ENCODE measurements at regions not wholly inside any gene's neighbourhood (a gene's known extent, or its start where the extent isn't known, plus 50 kb on each side); places are given as distances from the start of the nearest gene placed in this dataset.

DNA sequence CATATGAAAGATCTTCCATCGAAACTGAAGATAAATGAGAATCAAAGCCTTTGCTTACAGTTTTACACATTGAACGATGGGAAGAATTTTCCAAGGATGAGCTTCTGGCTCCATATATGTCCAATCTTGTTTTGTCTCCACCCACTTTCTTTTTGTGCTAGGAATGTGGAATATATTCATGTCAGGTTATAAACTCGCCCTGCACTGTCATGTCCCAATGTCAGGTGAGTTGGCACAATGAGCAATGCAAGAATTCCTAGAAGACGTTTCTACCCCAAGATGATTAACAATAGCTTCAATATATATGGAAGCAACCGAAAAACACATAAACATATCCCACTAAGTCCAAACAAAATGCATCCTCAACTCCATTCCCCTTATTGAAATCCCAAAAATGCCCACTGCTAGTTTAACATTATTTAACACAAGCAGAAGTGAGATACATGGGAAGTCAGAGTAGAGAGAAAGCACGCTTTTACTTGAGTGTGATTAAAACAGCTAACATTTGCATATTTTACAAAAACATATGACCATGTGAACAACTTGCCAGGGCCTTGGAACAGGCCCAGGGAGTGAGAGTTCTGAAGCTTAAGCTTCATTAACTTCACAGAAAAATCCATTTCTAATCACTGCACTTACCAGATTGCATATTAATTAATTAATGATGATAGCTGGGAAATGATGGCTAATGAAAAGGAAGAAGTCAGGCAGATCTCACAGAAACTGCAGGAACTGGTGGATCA, 233.9 kb downstream of the GXYLT1 start:
- DNase-seq (no peak), ATAC-seq (no peak)
- Mint-ChIP-seq H3K27me3 (no peaks in the 10 kb centered on the region), H3K9me3 (ENCODE audit: low read depth) (no peaks in the 10 kb centered on the region), H3K4me3 (no peak overlapping the region), H3K36me3 (no peaks in the 10 kb centered on the region), H3K27ac (no peak overlapping the region), H3K4me1 (no peaks in the 10 kb centered on the region)
- CTCF ChIA-PET: no interaction called here

DNA sequence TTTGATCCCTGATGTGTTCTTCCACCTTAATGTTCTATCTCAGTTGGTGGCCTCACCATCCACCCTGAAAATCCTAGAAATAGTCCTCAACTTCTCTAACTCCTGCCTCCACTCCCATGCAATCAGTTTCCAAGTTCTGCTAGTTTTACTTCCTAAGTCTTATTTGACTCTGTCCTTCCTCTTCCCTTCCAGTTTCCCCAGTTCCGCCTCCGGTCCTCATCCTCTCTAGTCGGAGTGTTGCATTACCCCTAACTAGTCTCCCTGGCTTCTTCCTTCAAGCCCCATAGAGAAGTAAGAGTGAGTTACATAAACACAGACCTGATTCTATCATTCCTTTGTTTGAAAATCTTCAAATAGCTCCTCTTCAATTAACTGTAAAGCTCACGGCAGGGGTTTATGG, 236.5 kb downstream of the GXYLT1 start:
- ATAC-seq: no peak
- H3K9me3 Mint-ChIP-seq (ENCODE audit: low read depth): no peaks in the 10 kb centered on the region

DNA sequence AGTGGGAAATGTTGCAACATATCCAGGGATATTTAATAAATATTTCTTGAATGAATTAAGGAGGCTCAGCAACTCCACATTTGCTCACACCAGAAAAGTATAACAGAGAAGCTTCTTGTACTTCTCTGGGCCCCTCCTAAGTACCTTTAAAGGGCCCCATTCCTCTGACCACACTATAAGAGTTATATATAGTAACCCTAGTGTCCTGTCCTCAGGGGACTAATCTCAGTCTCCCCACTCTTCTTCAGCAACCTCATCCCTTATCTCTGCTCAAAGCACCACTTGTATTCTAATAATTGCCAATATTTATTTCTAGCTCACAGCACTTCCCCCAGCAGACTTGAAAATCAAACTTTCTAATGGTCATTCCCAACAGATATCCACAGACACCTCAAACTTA, 237.1 kb downstream of the GXYLT1 start:
- Mint-ChIP-seq H3K4me1 (no peaks in the 10 kb centered on the region), H3K27me3 (no peaks in the 10 kb centered on the region), H3K27ac (no peak overlapping the region), H3K9me3 (ENCODE audit: low read depth) (no peaks in the 10 kb centered on the region), H3K36me3 (no peaks in the 10 kb centered on the region), H3K4me3 (no peak overlapping the region)
- ATAC-seq (no peak), DNase-seq (no peak)
- CTCF ChIA-PET: no interaction called here

More for the DNA sequence above, 236.5 kb downstream of the GXYLT1 start:
- no peak for DNase-seq
- H3K4me1 Mint-ChIP-seq: no peaks in the 10 kb centered on the region
- H3K27ac Mint-ChIP-seq: no peak overlapping the region
- H3K27me3 Mint-ChIP-seq: no peaks in the 10 kb centered on the region
- CTCF ChIA-PET: no interaction called here
- no peak overlapping the region for H3K4me3 Mint-ChIP-seq
- H3K36me3 Mint-ChIP-seq: no peaks in the 10 kb centered on the region

DNA sequence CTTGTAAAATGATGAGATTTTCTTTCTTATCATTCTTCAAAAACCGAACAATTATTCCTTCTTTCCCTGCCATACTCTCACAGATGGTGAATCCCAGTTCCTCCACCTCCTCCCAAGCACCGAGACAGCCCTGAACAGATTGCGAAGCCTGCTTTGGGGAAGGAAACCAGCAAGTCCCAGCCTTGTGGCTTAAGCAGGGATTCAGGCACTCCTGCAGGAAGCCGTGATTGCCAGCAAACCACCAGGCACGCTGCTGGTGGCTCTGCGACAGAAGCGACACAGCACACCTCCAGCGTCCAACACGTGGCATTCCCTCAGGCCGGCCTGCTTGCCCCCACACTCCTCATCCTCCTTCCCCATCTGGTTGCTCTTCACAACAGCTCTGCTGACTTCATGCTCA, 237.7 kb downstream of the GXYLT1 start:
- ATAC-seq (no peak), DNase-seq (no peak)
- Mint-ChIP-seq H3K36me3 (no peaks in the 10 kb centered on the region), H3K4me1 (no peaks in the 10 kb centered on the region), H3K27me3 (no peaks in the 10 kb centered on the region), H3K27ac (no peak overlapping the region), H3K4me3 (no peak overlapping the region), H3K9me3 (ENCODE audit: low read depth) (no peaks in the 10 kb centered on the region)
- CTCF ChIA-PET: no interaction called here

DNA sequence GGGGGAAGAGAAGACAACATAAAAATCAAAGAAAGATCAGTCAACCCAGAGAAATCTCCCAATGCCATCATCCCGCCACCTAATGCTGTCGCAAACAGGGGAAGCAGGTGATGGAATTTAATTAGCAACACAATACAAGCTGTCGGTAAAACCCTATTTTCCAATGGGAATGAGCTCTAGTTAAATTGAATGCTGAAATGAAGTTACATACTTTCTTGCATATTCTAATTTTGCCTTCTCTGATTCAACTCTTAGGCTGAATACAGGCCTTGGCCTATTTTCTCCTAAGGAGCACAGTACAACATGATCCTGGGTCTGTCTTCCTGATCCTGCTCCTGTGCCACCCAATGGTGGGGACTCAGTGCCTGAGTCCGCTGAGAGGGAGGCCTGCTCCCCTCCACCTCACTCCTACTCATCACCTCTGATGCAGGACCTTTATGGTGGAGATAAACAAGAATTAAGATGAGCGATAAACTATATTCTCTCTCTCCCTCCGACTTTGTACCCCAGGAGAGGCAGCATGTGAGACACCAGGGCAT, 238.8 kb downstream of the GXYLT1 start:
- Mint-ChIP-seq H3K27me3 (no peaks in the 10 kb centered on the region), H3K4me1 (no peaks in the 10 kb centered on the region), H3K27ac (no peak overlapping the region), H3K9me3 (ENCODE audit: low read depth) (no peaks in the 10 kb centered on the region), H3K4me3 (no peak overlapping the region), H3K36me3 (no peaks in the 10 kb centered on the region)
- no peak for DNase-seq
- CTCF ChIA-PET: no interaction called here
- no peak for ATAC-seq

DNA sequence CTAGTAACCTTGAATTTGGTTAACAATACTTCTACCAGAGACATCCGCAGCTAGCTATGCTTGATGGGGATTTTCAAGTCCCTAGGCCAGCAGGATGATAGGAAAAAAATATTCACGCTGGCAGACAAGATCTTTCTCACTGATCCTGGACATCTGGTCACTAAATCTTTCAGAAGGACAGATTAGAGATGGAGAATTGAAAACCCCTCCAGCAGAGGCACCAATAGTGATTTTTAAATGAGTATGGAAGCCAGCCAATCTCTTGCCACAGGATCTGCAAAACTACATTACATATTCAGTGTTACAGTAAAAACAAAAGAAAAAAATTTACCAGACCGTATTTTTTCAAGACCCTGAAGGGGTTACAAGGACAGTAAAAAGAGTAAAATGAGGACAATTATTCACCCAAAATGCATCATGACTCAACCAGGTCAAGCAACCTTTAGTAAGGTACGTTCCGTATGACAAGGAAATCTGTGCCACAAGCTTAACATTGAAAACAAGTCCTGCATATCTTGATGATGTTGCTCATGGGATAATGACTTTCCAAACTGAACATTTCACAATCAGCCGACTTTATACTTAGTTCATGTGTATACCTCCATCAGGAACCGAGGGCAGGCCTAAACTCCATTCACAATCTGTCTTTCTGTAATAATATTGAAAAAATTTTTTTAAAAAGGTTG, 239.5 kb downstream of the GXYLT1 start:
- Mint-ChIP-seq H3K4me1 (no peaks in the 10 kb centered on the region), H3K27me3 (peaks cover 3% of the 10 kb centered on the region), H3K4me3 (no peak overlapping the region), H3K36me3 (no peaks in the 10 kb centered on the region), H3K27ac (no peak overlapping the region), H3K9me3 (ENCODE audit: low read depth) (no peaks in the 10 kb centered on the region)
- CTCF ChIA-PET: no interaction called here
- no peak for DNase-seq
- no peak for ATAC-seq

DNA sequence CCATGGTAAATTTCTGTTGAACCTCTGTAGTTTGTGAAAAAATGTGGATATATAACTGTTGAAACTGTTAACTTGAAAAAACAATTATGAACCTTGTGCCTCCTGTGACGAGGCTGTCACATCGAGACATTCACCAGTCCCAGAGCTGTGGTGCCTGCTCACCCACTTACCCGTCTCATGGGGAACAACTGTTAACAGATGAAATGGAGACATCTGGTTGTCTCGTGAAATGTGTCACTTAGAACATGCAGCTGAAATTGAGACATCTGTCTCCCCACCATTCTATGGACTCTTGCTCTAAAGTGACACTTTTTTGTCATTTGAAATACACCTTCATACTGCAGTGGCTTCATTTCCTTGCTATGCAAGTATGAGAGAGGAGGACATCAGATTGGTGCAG, 240.6 kb downstream of the GXYLT1 start:
- Mint-ChIP-seq H3K27ac (no peak overlapping the region), H3K9me3 (ENCODE audit: low read depth) (no peaks in the 10 kb centered on the region), H3K27me3 (peaks cover 4% of the 10 kb centered on the region), H3K4me1 (no peaks in the 10 kb centered on the region), H3K36me3 (no peaks in the 10 kb centered on the region), H3K4me3 (no peak overlapping the region)
- ATAC-seq (no peak), DNase-seq (no peak)
- CTCF ChIA-PET: no interaction called here

DNA sequence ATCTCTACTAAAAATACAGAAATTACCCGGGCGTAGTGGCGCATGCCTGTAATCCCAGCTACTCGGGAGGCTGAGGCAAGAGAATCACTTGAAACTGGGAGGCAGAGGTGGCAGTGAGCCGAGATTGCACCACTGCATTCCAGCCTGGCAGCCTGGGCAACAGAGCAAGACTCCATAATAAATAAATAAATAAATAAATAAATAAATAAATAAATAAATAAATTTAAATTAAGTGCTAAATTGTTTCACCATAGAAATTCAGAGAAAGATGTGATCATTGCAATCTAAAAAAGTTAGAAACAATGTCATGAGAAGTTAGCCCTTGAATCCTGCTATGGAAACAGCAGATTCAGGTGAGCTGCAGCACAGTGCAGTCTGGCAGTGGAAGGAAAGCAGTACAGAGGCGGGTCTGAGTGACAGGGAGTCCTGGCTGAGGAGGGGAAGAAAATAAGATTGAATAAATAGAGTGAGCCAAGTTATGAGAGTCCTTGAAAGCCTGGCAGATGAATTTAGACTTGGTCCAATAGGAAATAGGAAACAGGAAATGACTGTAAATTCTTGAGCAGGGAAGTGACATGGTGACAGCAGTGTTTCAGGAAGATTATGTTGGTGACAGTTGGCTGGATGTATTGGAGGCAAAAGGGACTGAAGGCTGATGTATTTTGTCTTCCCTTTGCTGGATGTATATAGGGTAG, 241.5 kb downstream of the GXYLT1 start:
- DNase-seq (no peak), ATAC-seq (no peak)
- Mint-ChIP-seq H3K4me3 (no peak overlapping the region), H3K4me1 (no peaks in the 10 kb centered on the region), H3K36me3 (no peaks in the 10 kb centered on the region), H3K9me3 (ENCODE audit: low read depth) (no peaks in the 10 kb centered on the region), H3K27me3 (peaks cover 6% of the 10 kb centered on the region), H3K27ac (no peak overlapping the region)
- CTCF ChIA-PET: no interaction called here

DNA sequence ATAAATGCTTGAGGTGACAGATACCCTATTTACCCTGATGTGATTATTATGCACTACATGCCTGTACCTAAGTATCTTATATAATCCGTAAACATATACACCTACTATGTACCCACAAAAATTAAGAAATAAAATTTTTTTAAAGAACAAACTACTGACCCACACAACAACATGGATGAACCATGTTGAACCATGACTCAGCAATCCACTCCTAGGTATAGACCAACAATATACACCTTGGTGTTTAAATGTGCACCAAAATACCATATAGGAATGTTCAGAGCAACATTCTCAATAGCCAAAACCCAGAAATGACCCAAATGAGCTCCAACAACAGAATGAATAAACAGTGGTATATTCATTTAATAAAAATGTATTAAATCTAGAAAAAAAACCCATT, 245.1 kb downstream of the GXYLT1 start:
- no peak for DNase-seq
- CTCF ChIA-PET: no interaction called here
- no peaks in the 10 kb centered on the region for H3K36me3 Mint-ChIP-seq
- H3K27me3 Mint-ChIP-seq: peaks cover 8% of the 10 kb centered on the region
- no peak overlapping the region for H3K27ac Mint-ChIP-seq
- H3K4me3 Mint-ChIP-seq: no peak overlapping the region
- no peaks in the 10 kb centered on the region for H3K4me1 Mint-ChIP-seq
- ATAC-seq: no peak
- no peaks in the 10 kb centered on the region for H3K9me3 Mint-ChIP-seq (ENCODE audit: low read depth)

DNA sequence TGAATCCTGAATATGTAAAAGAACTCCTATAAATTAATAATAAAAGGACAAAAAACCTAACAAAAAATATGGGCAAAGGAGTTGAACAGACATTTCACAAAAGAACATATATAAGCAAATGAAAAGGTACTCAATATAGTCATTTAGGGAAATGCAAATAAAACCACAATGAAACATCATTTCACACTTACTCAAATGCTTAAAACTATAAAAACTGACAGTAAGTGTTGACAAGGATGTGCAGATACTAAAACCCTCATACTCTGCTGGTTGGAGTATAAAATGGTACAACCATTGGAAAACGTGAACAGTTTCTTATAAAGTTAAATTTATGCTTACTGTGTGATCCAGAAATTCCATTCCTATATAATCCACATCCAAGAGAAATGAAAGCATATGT, 247.1 kb downstream of the GXYLT1 start:
- no peaks in the 10 kb centered on the region for H3K4me1 Mint-ChIP-seq
- CTCF ChIA-PET: no interaction called here
- H3K27ac Mint-ChIP-seq: no peak overlapping the region
- no peaks in the 10 kb centered on the region for H3K36me3 Mint-ChIP-seq
- ATAC-seq (no peak), DNase-seq (no peak)
- peaks cover 8% of the 10 kb centered on the region for H3K27me3 Mint-ChIP-seq
- H3K9me3 Mint-ChIP-seq (ENCODE audit: low read depth): no peaks in the 10 kb centered on the region
- H3K4me3 Mint-ChIP-seq: no peak overlapping the region

DNA sequence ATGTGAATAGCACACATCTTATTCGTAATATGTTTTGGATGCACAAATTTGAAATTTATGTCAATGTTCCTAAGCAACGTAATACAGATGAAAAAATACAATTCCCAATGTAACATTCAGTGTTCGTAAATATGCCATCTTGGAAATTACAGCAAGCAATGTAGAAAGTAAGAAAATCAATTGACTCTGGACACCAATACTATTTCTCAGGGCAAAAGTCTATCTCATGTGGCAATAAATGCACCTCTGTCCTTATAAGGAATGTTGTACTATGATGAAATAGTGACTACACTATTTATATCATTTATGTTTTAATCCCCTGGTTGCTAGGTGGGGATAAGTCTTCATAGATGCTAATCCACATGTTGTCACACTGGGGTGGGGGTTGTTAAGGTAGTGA, 251.2 kb downstream of the GXYLT1 start:
- Mint-ChIP-seq H3K4me3 (no peak overlapping the region), H3K36me3 (no peaks in the 10 kb centered on the region), H3K27ac (no peak overlapping the region), H3K27me3 (peaks cover 2% of the 10 kb centered on the region), H3K9me3 (ENCODE audit: low read depth) (no peaks in the 10 kb centered on the region), H3K4me1 (no peaks in the 10 kb centered on the region)
- CTCF ChIA-PET: no interaction called here
- ATAC-seq (no peak), DNase-seq (no peak)

DNA sequence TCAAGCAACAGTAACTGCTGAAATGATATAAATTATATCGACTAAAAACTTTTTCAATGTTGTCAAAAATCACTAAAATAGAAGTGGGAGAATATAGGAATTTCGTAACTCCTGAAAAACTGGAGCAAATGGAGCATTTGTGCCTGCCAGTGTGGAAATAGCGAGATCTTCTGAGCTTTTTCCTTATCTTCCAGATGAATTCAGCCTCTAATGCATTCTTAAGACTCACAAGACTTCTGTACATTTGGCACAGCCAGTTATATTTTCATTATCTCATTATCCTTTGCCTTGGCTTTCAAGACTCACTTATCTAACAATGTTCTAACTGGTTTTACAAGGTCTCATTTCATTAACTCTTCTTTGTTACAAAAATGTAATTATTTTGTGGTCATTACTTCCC, 252.4 kb downstream of the GXYLT1 start:
- no peak for DNase-seq
- Mint-ChIP-seq H3K4me1 (no peaks in the 10 kb centered on the region), H3K27ac (no peak overlapping the region), H3K27me3 (peaks cover 2% of the 10 kb centered on the region), H3K9me3 (ENCODE audit: low read depth) (no peaks in the 10 kb centered on the region), H3K4me3 (no peak overlapping the region), H3K36me3 (no peaks in the 10 kb centered on the region)
- ATAC-seq: no peak
- CTCF ChIA-PET: no interaction called here

DNA sequence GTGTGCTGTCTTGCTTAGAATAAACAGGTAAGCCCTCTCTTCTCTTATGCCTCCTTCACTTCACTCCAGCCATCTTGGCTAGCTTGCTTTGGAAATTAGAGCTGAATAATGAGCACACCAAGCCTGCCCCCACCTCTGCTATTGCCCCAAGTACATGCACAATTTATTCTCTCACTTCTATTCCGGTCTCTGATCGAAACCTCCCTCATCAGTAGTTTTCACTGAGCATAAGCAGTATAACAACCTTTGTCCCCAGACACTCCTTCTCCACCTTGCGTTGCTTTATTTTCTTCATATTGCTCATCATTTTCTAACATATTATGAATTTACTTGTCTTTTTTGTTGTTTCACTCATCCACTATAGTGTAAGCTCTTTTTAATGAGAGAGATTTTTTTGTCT, 253.4 kb downstream of the GXYLT1 start:
- DNase-seq: no peak
- Mint-ChIP-seq H3K4me3 (no peak overlapping the region), H3K27ac (no peak overlapping the region), H3K4me1 (no peaks in the 10 kb centered on the region), H3K9me3 (ENCODE audit: low read depth) (no peaks in the 10 kb centered on the region), H3K36me3 (no peaks in the 10 kb centered on the region), H3K27me3 (peaks cover 2% of the 10 kb centered on the region)
- no peak for ATAC-seq
- CTCF ChIA-PET: no interaction called here

DNA sequence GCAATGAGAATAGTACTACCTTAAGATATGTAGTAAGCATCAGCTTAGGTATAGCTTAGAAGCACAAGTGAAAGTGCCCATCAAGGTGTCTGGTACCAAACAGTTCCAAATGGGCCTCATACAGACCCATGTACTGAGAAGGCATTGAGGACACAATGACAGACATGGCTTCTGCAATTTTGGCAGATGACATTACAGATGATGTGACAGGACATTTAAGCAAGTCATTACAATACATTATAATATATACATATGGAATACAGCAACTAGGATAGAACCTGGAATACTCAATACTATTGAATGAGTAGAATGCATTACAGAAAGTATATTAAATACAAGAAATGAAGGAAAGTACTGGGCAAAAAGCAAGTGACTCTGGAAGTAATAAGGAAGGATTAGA, 256.4 kb downstream of the GXYLT1 start:
- Mint-ChIP-seq H3K4me3 (no peak overlapping the region), H3K4me1 (no peaks in the 10 kb centered on the region), H3K27me3 (no peaks in the 10 kb centered on the region), H3K36me3 (no peaks in the 10 kb centered on the region), H3K27ac (no peak overlapping the region), H3K9me3 (ENCODE audit: low read depth) (no peaks in the 10 kb centered on the region)
- CTCF ChIA-PET: no interaction called here
- ATAC-seq (no peak), DNase-seq (no peak)
